ENCODE measurements at regions not wholly inside any gene's neighbourhood (a gene's known extent, or its start where the extent isn't known, plus 50 kb on each side); places are given as distances from the start of the nearest gene placed in this dataset.

- no peak for TF ChIP-seq CTCF (IDR thresholded peaks at IDR 0.05; ENCODE audit: low read depth, low read length)
- no peak for TF ChIP-seq POLR2A (IDR thresholded peaks at IDR 0.05; ENCODE audit: extremely low read depth, insufficient read length)
- TF ChIP-seq MAX (IDR thresholded peaks at IDR 0.05; ENCODE audit: low read depth, low read length) = no peak
- TF ChIP-seq MYC (IDR thresholded peaks at IDR 0.05; ENCODE audit: low read depth, low read length) = no peak
Measured at GRCh38 chr2:139045524-139045923, 265.3 kb upstream of the NXPH2 start.

Data from NB4 (cell line).